ENCODE measurements at regions not wholly inside any gene's neighbourhood (a gene's known extent, or its start where the extent isn't known, plus 50 kb on each side); places are given as distances from the start of the nearest gene placed in this dataset.

GRCh38 chr4:131207589-131207988, 1941.5 kb upstream of the PCDH10 start:
- no peak for TF ChIP-seq CTCF (IDR thresholded peaks at IDR 0.05)
- TF ChIP-seq POLR2AphosphoS5 (IDR thresholded peaks at IDR 0.05), result no peak
- no peak for TF ChIP-seq POLR2A (IDR thresholded peaks at IDR 0.05)
